Mesodermal cell (in vitro differentiated cells): ENCODE measurements at regions not wholly inside any gene's neighbourhood (a gene's known extent, or its start where the extent isn't known, plus 50 kb on each side); places are given as distances from the start of the nearest gene placed in this dataset.

Source experiments
- H3K27ac ChIP-seq: 2 replicates; pipeline ENCODE4 v1.7.0; 2013; ENCODE audit warnings: mild to moderate bottlenecking, low read depth, low read length, moderate library complexity; ENCODE audit not compliant: severe bottlenecking
- H3K36me3 ChIP-seq: 2 replicates; pipeline ENCODE4 v1.7.1; 2013; ENCODE audit warnings: mild to moderate bottlenecking, low read length, moderate library complexity; ENCODE audit not compliant: control insufficient read depth, insufficient read depth
- H3K4me1 ChIP-seq: one replicate; pipeline ENCODE4 v1.7.1; 2013; ENCODE audit warnings: mild to moderate bottlenecking, low read length; ENCODE audit not compliant: insufficient read depth, control insufficient read depth, poor library complexity, severe bottlenecking
- H3K4me3 ChIP-seq: 2 replicates; pipeline ENCODE4 v1.7.0; 2013; ENCODE audit warnings: low read length, control low read depth, mild to moderate bottlenecking; ENCODE audit not compliant: insufficient read depth, poor library complexity, severe bottlenecking; ENCODE audit errors: extremely low read depth
- H3K9me3 ChIP-seq: 2 replicates; pipeline ENCODE4 v1.7.1; 2013; ENCODE audit warnings: mild to moderate bottlenecking, low read length, moderate library complexity; ENCODE audit not compliant: control insufficient read depth
- WGBS, 2 experiments: methylation state at CpG; one replicate each; pipeline ENCODE4 v1.1.5; 2013; ENCODE audit warnings: missing lambda C conversion rate in 2 of 2; ENCODE audit not compliant: insufficient coverage in 2 of 2; 5-methylcytosine and 5-hydroxymethylcytosine counted together

- Histone ChIP-seq H3K36me3 (no peaks in the 10 kb centered on the region), H3K9me3 (peaks cover 5% of the 10 kb centered on the region), H3K4me3 (no peak overlapping the region), H3K4me1 (no peaks in the 10 kb centered on the region), H3K27ac (no peak overlapping the region)
- WGBS, 2 experiments = 63 to 81% methylated on average over 2 to 4 of the region's 6 CpGs
These were observed 98.2 kb upstream of the C1QTNF9B start for GRCh38 chr13:23995283-23996073.

GRCh38 chr13:23996456-23996855 lies 99.2 kb upstream of the C1QTNF9B start:
- no peak overlapping the region for H3K27ac ChIP-seq
- H3K36me3 ChIP-seq = no peaks in the 10 kb centered on the region
- WGBS, 2 experiments = 80 to 94% methylated on average over 2 of the region's 2 CpGs
- no peak overlapping the region for H3K4me3 ChIP-seq
- H3K4me1 ChIP-seq = no peaks in the 10 kb centered on the region
- peaks cover 5% of the 10 kb centered on the region for H3K9me3 ChIP-seq

GRCh38 chr13:23999424-23999823 lies 102.1 kb upstream of the C1QTNF9B start:
- H3K4me3 ChIP-seq = no peak overlapping the region

GRCh38 chr13:24002206-24002815 lies 105.0 kb upstream of the C1QTNF9B start:
- Histone ChIP-seq H3K4me1 (peaks cover 2% of the 10 kb centered on the region), H3K9me3 (no peaks in the 10 kb centered on the region), H3K36me3 (no peaks in the 10 kb centered on the region), H3K4me3 (no peak overlapping the region), H3K27ac (no peak overlapping the region)
- WGBS, 2 experiments = 88 to 90% methylated on average over 15 to 16 of the region's 16 CpGs

More at GRCh38 chr13:23999424-23999823, 102.1 kb upstream of the C1QTNF9B start:
- Histone ChIP-seq H3K27ac (no peak overlapping the region), H3K4me1 (no peaks in the 10 kb centered on the region), H3K9me3 (peaks cover 5% of the 10 kb centered on the region), H3K36me3 (no peaks in the 10 kb centered on the region)

GRCh38 chr13:24004142-24004899 lies 107.0 kb upstream of the C1QTNF9B start:
- no peak overlapping the region for H3K27ac ChIP-seq
- no peaks in the 10 kb centered on the region for H3K9me3 ChIP-seq
- H3K36me3 ChIP-seq = no peaks in the 10 kb centered on the region
- no peak overlapping the region for H3K4me3 ChIP-seq
- H3K4me1 ChIP-seq = peaks cover 2% of the 10 kb centered on the region
- WGBS, 2 experiments = 80 to 99% methylated on average over 7 to 9 of the region's 12 CpGs

GRCh38 chr13:24004971-24005370 lies 107.7 kb upstream of the C1QTNF9B start:
- H3K36me3 ChIP-seq = no peaks in the 10 kb centered on the region
- peaks cover 2% of the 10 kb centered on the region for H3K4me1 ChIP-seq
- H3K27ac ChIP-seq = no peak overlapping the region
- H3K9me3 ChIP-seq = no peaks in the 10 kb centered on the region
- H3K4me3 ChIP-seq = no peak overlapping the region
- 72 to 73% methylated on average over 3 of the region's 3 CpGs for WGBS, 2 experiments

GRCh38 chr13:24005755-24006281 lies 108.5 kb upstream of the C1QTNF9B start:
- no peak overlapping the region for H3K4me3 ChIP-seq
- no peaks in the 10 kb centered on the region for H3K36me3 ChIP-seq
- H3K9me3 ChIP-seq = no peaks in the 10 kb centered on the region
- WGBS, 2 experiments = 72 to 83% methylated on average over 2 to 3 of the region's 4 CpGs
- H3K27ac ChIP-seq = no peak overlapping the region
- H3K4me1 ChIP-seq = peaks cover 2% of the 10 kb centered on the region

GRCh38 chr13:24006520-24007248 lies 109.4 kb upstream of the C1QTNF9B start:
- H3K27ac ChIP-seq = no peak overlapping the region
- WGBS, 2 experiments = 89 to 94% methylated on average over 15 to 16 of the region's 17 CpGs
- H3K9me3 ChIP-seq = no peaks in the 10 kb centered on the region
- no peaks in the 10 kb centered on the region for H3K36me3 ChIP-seq
- H3K4me3 ChIP-seq = no peak overlapping the region
- H3K4me1 ChIP-seq = peaks cover 2% of the 10 kb centered on the region

- Histone ChIP-seq H3K4me1 (peaks cover 2% of the 10 kb centered on the region), H3K36me3 (no peaks in the 10 kb centered on the region), H3K4me3 (no peak overlapping the region), H3K9me3 (no peaks in the 10 kb centered on the region), H3K27ac (no peak overlapping the region)
- 84 to 98% methylated on average over 6 of the region's 9 CpGs for WGBS, 2 experiments
These were observed 110.8 kb upstream of the C1QTNF9B start for GRCh38 chr13:24007979-24008620.

- Histone ChIP-seq H3K9me3 (no peaks in the 10 kb centered on the region), H3K4me1 (peaks cover 2% of the 10 kb centered on the region), H3K36me3 (no peaks in the 10 kb centered on the region), H3K27ac (no peak overlapping the region), H3K4me3 (no peak overlapping the region)
- WGBS, 2 experiments = 93 to 94% methylated on average over 3 of the region's 3 CpGs
These were observed 111.4 kb upstream of the C1QTNF9B start for GRCh38 chr13:24008679-24009078.
